HG02885 (cell line): ENCODE measurements at regions not wholly inside any gene's neighbourhood (a gene's known extent, or its start where the extent isn't known, plus 50 kb on each side); places are given as distances from the start of the nearest gene placed in this dataset.

Experiments used
- ATAC-seq: cut with Tn5 transposase; IDR thresholded peaks from one replicate; pipeline ENCODE4 v1.9.1; 2021; ENCODE audit warnings: mild to moderate bottlenecking; ENCODE audit not compliant: unreplicated experiment, poor library complexity

GRCh38 chr17:63362115-63362514 lies 84.0 kb downstream of the CYB561 start:
- ATAC-seq: no peak

- no peak for ATAC-seq
Observed at GRCh38 chr17:63364387-63364786, 81.7 kb downstream of the CYB561 start.

GRCh38 chr17:63364944-63365343 lies 81.2 kb downstream of the CYB561 start:
- no peak for ATAC-seq

GRCh38 chr17:63365366-63366240 lies 80.5 kb downstream of the CYB561 start:
- no peak for ATAC-seq

GRCh38 chr17:63366241-63366566 lies 79.9 kb downstream of the CYB561 start:
- no peak for ATAC-seq

GRCh38 chr17:63369233-63369632 lies 76.9 kb downstream of the CYB561 start:
- ATAC-seq: no peak

GRCh38 chr17:63370696-63371095 lies 75.4 kb downstream of the CYB561 start:
- ATAC-seq: no peak

- ATAC-seq: no peak
Observed at GRCh38 chr17:63376949-63377348, 69.2 kb downstream of the CYB561 start.

GRCh38 chr17:63378411-63379375 lies 67.4 kb downstream of the CYB561 start:
- ATAC-seq: no peak

GRCh38 chr17:63379636-63380035 lies 66.5 kb downstream of the CYB561 start:
- ATAC-seq: no peak

- ATAC-seq: no peak
Observed at GRCh38 chr17:63381101-63381729, 64.9 kb downstream of the CYB561 start.

- no peak for ATAC-seq
Observed at GRCh38 chr17:63382136-63382535, 64.0 kb downstream of the CYB561 start.
